ENCODE measurements at regions not wholly inside any gene's neighbourhood (a gene's known extent, or its start where the extent isn't known, plus 50 kb on each side); places are given as distances from the start of the nearest gene placed in this dataset.

GRCh38 chr5:152864991-152865390 lies 459.9 kb upstream of the NMUR2 start:
- intact Hi-C loops (cut with micrococcal nuclease) = no loop called here
- no TSS peak for BruUV-seq (replicated peaks)
- ChIA-PET POLR2A (no interaction called here), CTCF (no interaction called here), RAD21 (ENCODE audit: low non-redundant PET in 1 of 2, low total read pairs in 2 of 2, uncharacterized antibody in 2 of 2, unreplicated experiment in 2 of 2) (no interaction called here)
- H3K4me3 ChIP-seq (replicated peaks in 1 of 2; ENCODE audit: low read depth in 1 of 2, low read length in 2 of 2) = no peak overlapping the region
- no peak overlapping the region for H2AFZ ChIP-seq (ENCODE audit: low read depth, low read length, poor library complexity, severe bottlenecking)
- H3K9me2 ChIP-seq (ENCODE audit: insufficient read depth) = no peaks in the 10 kb centered on the region
- peaks cover 6 to 8% of the 10 kb centered on the region in 2 experiments; a peak in 1 of 4 replicates for H3K9me3 ChIP-seq (ENCODE audit: control insufficient read depth in 1 of 2, insufficient read depth in 1 of 2, low read depth in 1 of 2, low read length in 2 of 2)
- no peak overlapping the region for H3K4me2 ChIP-seq (ENCODE audit: low read length)
- H3K9ac ChIP-seq (ENCODE audit: low read length) = no peak overlapping the region
- H4K20me1 ChIP-seq (ENCODE audit: insufficient read depth) = no peaks in the 10 kb centered on the region
- no peak for TF ChIP-seq TCF7L2 (IDR thresholded peaks at IDR 0.05; ENCODE audit: borderline replicate concordance, extremely low read depth, insufficient read depth, insufficient read length)
- TF ChIP-seq EZH2phosphoT487 (IDR thresholded peaks at IDR 0.05; ENCODE audit: borderline replicate concordance) = no peak
- TF ChIP-seq POLR2A (IDR thresholded peaks at IDR 0.05; ENCODE audit: borderline replicate concordance, extremely low read depth, insufficient read depth, insufficient read length) = no peak
- no peak for TF ChIP-seq FOSL1 (IDR thresholded peaks at IDR 0.05; ENCODE audit: low read depth)
- no peak for TF ChIP-seq EZH2 (IDR thresholded peaks at IDR 0.05)
- TF ChIP-seq JUND (IDR thresholded peaks at IDR 0.05) = no peak
- no peak for TF ChIP-seq CTCF (IDR thresholded peaks at IDR 0.05 in 2 of 3, conservative IDR thresholded peaks at IDR 0.05 in 1 of 3; ENCODE audit: borderline replicate concordance in 1 of 3, insufficient read depth in 1 of 3, low read depth in 2 of 3, low read length in 2 of 3)
- no peak for TF ChIP-seq ELF1 (IDR thresholded peaks at IDR 0.05; ENCODE audit: borderline replicate concordance, low read depth)
- TF ChIP-seq CEBPB (IDR thresholded peaks at IDR 0.05; ENCODE audit: low read depth) = no peak
- TF ChIP-seq POLR2AphosphoS5 (IDR thresholded peaks at IDR 0.05; ENCODE audit: low read depth, low read length) = no peak
- no peak for TF ChIP-seq ZBTB33 (IDR thresholded peaks at IDR 0.05; ENCODE audit: extremely low read depth, insufficient replicate concordance, low read length)
- no peak for TF ChIP-seq ZNF274 (IDR thresholded peaks at IDR 0.05; ENCODE audit: low read depth, low read length)
- no peak for TF ChIP-seq CBX3 (IDR thresholded peaks at IDR 0.05; ENCODE audit: low read depth)
- no peak for TF ChIP-seq YY1 (IDR thresholded peaks at IDR 0.05; ENCODE audit: extremely low read depth, insufficient replicate concordance, low read depth, low read length)
- H3K27ac ChIP-seq (ENCODE audit: low read depth, low read length) = no peak overlapping the region
- no peaks in the 10 kb centered on the region for H3K36me3 ChIP-seq (ENCODE audit: control insufficient read depth in 1 of 2, insufficient read depth in 2 of 2, low read length in 2 of 2)
- no peak for ATAC-seq
- H3K27me3 ChIP-seq (ENCODE audit: insufficient read depth, low read length) = no peaks in the 10 kb centered on the region
- H3K79me2 ChIP-seq (ENCODE audit: insufficient read depth, low read length) = no peaks in the 10 kb centered on the region
- no peaks in the 10 kb centered on the region for H3K4me1 ChIP-seq (ENCODE audit: control insufficient read depth in 1 of 2, insufficient read depth in 2 of 2, low read length in 2 of 2)
- DNase-seq (ENCODE audit: low read depth, low spot score) = no peak
